Tibial nerve (tissue), 4 donors: ENCODE measurements at regions not wholly inside any gene's neighbourhood (a gene's known extent, or its start where the extent isn't known, plus 50 kb on each side); places are given as distances from the start of the nearest gene placed in this dataset.
"Not testable (repeated sequence)": the region's sequence is repeated elsewhere in the genome, so short reads cannot be mapped to it uniquely, and the experiment has no call there.

Source experiments
- DNase-seq, 2 donors: peaks; one replicate each; pipeline ENCODE4 v3.0.0-alpha.2; 2019; ENCODE audit warnings: low spot score in 2 of 2
- H3K27ac ChIP-seq, 4 donors: fragments of 200-600 bp; sonication (generic) in 3 of 4; one replicate each; pipeline ENCODE4 v1.5.1; 2017 to 2019; ENCODE audit warnings: mild to moderate bottlenecking in 1 of 4
- H3K27me3 ChIP-seq, 2 donors: fragments of 200-600 bp; sonication (generic) in 1 of 2; one replicate each; pipeline versions ENCODE4 v1.5.1 to v1.6.0; 2017 to 2019
- H3K36me3 ChIP-seq, 3 donors: fragments of 200-600 bp; sonication (generic); one replicate each; pipeline ENCODE4 v1.5.1; 2018 to 2019
- H3K4me1 ChIP-seq, 4 donors: fragments of 200-600 bp; sonication (generic) in 3 of 4; one replicate each; pipeline ENCODE4 v1.5.1; 2017 to 2019
- H3K4me3 ChIP-seq, 4 donors: fragments of 200-600 bp; sonication (generic) in 3 of 4; one replicate each; pipeline ENCODE4 v1.5.1; 2017 to 2019; ENCODE audit warnings: mild to moderate bottlenecking in 1 of 4, moderate library complexity in 1 of 4
- H3K9me3 ChIP-seq, 4 donors: fragments of 200-600 bp; sonication (generic) in 3 of 4; one replicate each; pipeline ENCODE4 v1.5.1; 2017 to 2019
- EP300 ChIP-seq, 2 donors: sonication (generic); formaldehyde crosslinking; IDR thresholded peaks; one replicate each; pipeline ENCODE4 v1.6.1; 2017; ENCODE audit warnings: antibody characterized with exemption in 2 of 2, mild to moderate bottlenecking in 1 of 2
- POLR2A ChIP-seq, 2 donors: fragments of 450-650 bp; IDR thresholded peaks; one replicate each; pipeline ENCODE4 v1.6.1; 2017; ENCODE audit warnings: antibody characterized with exemption in 2 of 2, mild to moderate bottlenecking in 2 of 2, moderate library complexity in 2 of 2
- WGBS, 2 donors: methylation state at CpG; one replicate each; pipeline ENCODE4 v1.1.5; 2018; 5-methylcytosine and 5-hydroxymethylcytosine counted together
- TF ChIP-seq, protein P1 (sequence below), 5 experiments: fragments of 200-600 bp in 3 of 5; fragments of 450-650 bp in 2 of 5; sonication (generic) in 3 of 5; IDR thresholded peaks; one replicate each; pipeline ENCODE4 v1.5.1; 2016 to 2019; ENCODE audit warnings: antibody characterized with exemption in 5 of 5, mild to moderate bottlenecking in 3 of 5, moderate library complexity in 2 of 5

DNA sequence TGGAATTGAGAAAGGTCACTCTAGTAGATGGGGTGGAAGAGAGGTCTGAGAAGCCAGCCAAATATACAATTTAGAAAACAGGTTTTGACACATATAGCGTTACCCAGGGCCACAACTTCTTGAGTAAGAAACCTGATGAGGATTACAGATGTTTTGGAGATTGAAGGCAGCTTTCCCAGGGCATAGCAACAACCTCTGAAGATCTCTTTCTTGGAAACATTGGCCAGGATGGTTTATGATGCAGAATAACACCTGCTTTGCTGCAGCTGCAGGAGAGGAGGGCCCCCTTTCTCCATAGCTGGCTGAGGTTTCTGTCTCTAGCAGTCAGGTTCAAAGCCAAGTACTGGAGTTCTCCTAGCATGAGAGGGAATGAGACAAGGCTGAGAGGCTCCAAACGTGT lies 75.1 kb upstream of the NUP50 start:
- TF ChIP-seq, protein P1, sequence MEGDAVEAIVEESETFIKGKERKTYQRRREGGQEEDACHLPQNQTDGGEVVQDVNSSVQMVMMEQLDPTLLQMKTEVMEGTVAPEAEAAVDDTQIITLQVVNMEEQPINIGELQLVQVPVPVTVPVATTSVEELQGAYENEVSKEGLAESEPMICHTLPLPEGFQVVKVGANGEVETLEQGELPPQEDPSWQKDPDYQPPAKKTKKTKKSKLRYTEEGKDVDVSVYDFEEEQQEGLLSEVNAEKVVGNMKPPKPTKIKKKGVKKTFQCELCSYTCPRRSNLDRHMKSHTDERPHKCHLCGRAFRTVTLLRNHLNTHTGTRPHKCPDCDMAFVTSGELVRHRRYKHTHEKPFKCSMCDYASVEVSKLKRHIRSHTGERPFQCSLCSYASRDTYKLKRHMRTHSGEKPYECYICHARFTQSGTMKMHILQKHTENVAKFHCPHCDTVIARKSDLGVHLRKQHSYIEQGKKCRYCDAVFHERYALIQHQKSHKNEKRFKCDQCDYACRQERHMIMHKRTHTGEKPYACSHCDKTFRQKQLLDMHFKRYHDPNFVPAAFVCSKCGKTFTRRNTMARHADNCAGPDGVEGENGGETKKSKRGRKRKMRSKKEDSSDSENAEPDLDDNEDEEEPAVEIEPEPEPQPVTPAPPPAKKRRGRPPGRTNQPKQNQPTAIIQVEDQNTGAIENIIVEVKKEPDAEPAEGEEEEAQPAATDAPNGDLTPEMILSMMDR (IDR thresholded peaks at IDR 0.05) = no peak
- TF ChIP-seq EP300 (IDR thresholded peaks at IDR 0.05) = no peak
- no peak for TF ChIP-seq POLR2A (IDR thresholded peaks at IDR 0.05)
- H3K36me3 ChIP-seq = no peaks in the 10 kb centered on the region
- H3K4me3 ChIP-seq = no peak overlapping the region
- H3K4me1 ChIP-seq = no peaks in the 10 kb centered on the region
- no peak for DNase-seq
- H3K27me3 ChIP-seq = peaks cover 0 to 7% of the 10 kb centered on the region in 2 donors
- no peak overlapping the region for H3K27ac ChIP-seq
- WGBS, 2 donors = 52 to 72% methylated on average over 2 of the region's 2 CpGs
- H3K9me3 ChIP-seq = peaks cover 0 to 19% (median 0%) of the 10 kb centered on the region in 4 donors

DNA sequence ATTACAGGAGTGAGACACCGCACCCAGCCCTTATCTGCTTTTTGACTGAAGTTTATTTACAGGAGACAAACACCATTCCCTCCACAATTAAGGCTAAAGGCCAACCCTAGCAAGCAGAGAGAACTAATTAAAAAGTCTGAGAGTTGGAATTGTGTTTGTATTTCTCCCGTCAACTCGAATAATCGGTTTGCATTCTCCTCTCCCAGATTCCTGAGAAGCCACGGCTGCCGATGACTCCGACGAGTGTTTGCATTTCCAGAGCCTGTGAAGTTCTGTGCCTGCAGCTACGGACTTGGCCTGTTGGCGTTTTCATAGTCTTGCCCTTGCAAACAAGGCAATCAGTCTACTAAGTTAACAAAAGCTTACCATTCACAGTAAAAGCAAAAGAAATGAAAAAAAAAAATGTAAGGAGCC lies 73.2 kb upstream of the NUP50 start:
- peaks cover 0 to 2% of the 10 kb centered on the region in 2 donors for H3K27me3 ChIP-seq
- no peaks in the 10 kb centered on the region for H3K4me1 ChIP-seq
- no peak for DNase-seq
- peaks cover 0 to 23% (median 0%) of the 10 kb centered on the region in 4 donors for H3K9me3 ChIP-seq
- 18 to 20% methylated on average over 10 of the region's 10 CpGs for WGBS, 2 donors
- H3K36me3 ChIP-seq = no peaks in the 10 kb centered on the region
- TF ChIP-seq POLR2A (IDR thresholded peaks at IDR 0.05) (no peak), EP300 (IDR thresholded peaks at IDR 0.05) (no peak)
- TF ChIP-seq, protein P1 (IDR thresholded peaks at IDR 0.05) = no peak
- no peak overlapping the region for H3K27ac ChIP-seq
- no peak overlapping the region for H3K4me3 ChIP-seq

DNA sequence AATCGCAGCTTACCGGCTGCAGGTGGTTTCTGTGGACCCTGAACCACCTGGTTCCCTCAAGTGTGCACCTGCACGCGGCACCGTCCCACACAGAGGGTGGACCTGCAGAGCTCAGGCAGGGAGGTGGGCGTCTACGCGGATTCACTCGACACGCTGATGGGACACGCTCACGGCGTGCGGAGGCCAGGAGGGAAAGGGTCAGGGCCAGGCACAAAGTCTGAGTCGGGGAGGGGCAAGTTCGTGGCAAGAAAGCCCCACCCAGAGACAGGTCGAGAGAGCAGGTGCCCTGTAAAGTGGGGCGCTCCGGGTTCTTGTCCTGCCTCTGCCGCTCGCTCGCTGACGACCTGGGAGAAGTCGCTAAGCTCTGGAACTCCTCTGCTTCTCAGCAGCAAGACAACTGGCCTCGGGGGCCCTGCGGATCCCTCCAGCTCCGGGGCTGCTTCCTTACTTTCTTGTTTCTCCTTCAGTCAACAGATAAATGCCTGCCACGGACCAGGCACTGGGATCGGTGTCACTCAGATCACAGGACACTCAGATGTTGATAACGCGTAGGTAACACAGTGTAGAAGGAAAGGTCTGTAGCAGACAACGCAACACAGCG lies 72.4 kb upstream of the NUP50 start:
- WGBS, 2 donors = 77 to 80% methylated on average over 33 of the region's 33 CpGs
- Histone ChIP-seq H3K4me3 (no peak overlapping the region), H3K36me3 (no peaks in the 10 kb centered on the region), H3K27ac (no peak overlapping the region), H3K4me1 (no peaks in the 10 kb centered on the region), H3K27me3 (peaks cover 0 to 3% of the 10 kb centered on the region in 2 donors), H3K9me3 (peaks cover 0 to 23% (median 0%) of the 10 kb centered on the region in 4 donors)
- TF ChIP-seq POLR2A (IDR thresholded peaks at IDR 0.05) (no peak), EP300 (IDR thresholded peaks at IDR 0.05) (no peak)
- TF ChIP-seq, protein P1 (IDR thresholded peaks at IDR 0.05) = no peak
- DNase-seq = no peak

DNA sequence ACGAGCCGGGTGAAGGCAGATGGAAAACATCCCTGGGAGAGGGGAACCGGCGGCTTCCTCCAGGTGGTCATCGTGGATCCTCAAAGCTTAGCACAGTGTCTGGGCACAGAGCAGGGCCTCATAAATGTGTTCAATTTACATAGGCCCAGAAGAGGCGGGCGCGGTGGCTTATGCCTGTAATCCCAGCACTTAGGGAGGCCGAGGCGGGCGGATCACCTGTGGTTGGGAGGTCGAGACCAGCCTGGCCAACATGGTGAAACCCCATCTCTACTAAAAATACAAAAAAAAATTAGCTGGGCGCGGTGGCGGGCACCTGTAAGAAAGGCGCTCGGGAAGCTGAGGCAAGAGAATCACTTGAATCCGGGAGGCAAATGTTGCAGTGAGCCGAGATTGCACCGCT lies 71.8 kb upstream of the NUP50 start:
- not testable (repeated sequence) for H3K36me3 ChIP-seq, H3K27me3 ChIP-seq, H3K4me3 ChIP-seq, DNase-seq, H3K27ac ChIP-seq, H3K4me1 ChIP-seq
- WGBS, 2 donors = 93 to 96% methylated on average over 20 of the region's 20 CpGs
- H3K9me3 ChIP-seq = peaks cover 0 to 23% (median 0%) of the 10 kb centered on the region in 4 donors

DNA sequence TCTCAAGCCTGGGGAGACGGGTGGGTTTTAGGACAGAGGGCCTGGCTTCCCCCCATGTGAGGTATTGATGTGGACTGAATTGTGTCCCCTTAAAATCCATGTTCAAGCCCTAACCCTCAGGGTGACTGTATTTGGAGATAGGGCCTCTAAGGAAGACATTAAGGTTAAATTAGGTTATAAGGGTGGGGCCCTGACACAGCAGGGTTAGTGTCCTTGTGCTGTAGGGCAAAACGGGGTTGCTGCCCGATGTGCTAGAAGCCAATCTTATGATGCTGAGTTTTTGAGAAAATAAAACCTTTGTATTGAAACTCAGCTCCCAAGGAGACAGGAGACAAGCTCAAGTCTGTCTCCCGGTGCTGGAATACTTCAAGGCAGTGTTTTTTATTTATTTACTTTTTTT lies 71.1 kb upstream of the NUP50 start:
- Histone ChIP-seq H3K27ac (no peak overlapping the region), H3K4me1 (no peaks in the 10 kb centered on the region), H3K4me3 (no peak overlapping the region), H3K27me3 (peaks cover 0 to 3% of the 10 kb centered on the region in 2 donors), H3K36me3 (no peaks in the 10 kb centered on the region), H3K9me3 (peaks cover 0 to 23% (median 0%) of the 10 kb centered on the region in 4 donors)
- TF ChIP-seq, protein P1 (IDR thresholded peaks at IDR 0.05) = no peak
- no peak for TF ChIP-seq POLR2A (IDR thresholded peaks at IDR 0.05)
- TF ChIP-seq EP300 (IDR thresholded peaks at IDR 0.05) = no peak
- no peak for DNase-seq
- 85 to 87% methylated on average over 4 of the region's 4 CpGs for WGBS, 2 donors
